ENCODE measurements at regions not wholly inside any gene's neighbourhood (a gene's known extent, or its start where the extent isn't known, plus 50 kb on each side); places are given as distances from the start of the nearest gene placed in this dataset.

DNA sequence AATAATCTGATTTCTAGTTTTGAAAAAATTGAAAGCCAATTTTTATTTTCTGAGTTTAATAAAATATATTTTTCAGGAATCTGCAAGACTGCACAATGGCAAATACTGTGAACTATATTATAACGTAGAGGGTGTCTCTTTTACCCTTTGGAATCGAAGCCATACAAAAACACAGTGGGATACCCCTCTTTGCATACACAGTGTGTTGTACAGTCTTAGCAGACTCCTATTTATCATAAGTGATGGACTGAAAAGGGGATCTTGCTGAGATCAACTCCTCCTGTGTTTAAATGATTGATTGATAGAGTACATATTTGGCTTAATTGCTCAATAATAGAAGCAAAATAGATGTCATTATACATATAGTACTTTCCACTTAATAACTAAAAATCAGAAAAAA, 981.2 kb downstream of the NSUN3 start:
- Histone ChIP-seq H3K4me3 (replicated peaks in 1 of 2; ENCODE audit: low read depth in 1 of 2, low read length in 2 of 2) (no peak overlapping the region), H3K27ac (ENCODE audit: low read depth, low read length) (no peak overlapping the region), H3K9me2 (ENCODE audit: insufficient read depth) (no peaks in the 10 kb centered on the region), H3K27me3 (ENCODE audit: insufficient read depth, low read length) (no peaks in the 10 kb centered on the region), H2AFZ (ENCODE audit: low read depth, low read length, poor library complexity, severe bottlenecking) (no peak overlapping the region), H4K20me1 (ENCODE audit: insufficient read depth) (no peaks in the 10 kb centered on the region), H3K9me3 (ENCODE audit: control insufficient read depth in 1 of 2, insufficient read depth in 1 of 2, low read depth in 1 of 2, low read length in 2 of 2) (peaks cover 14 to 26% of the 10 kb centered on the region in 2 experiments; a peak in 2 of 4 replicates), H3K79me2 (ENCODE audit: insufficient read depth, low read length) (no peaks in the 10 kb centered on the region), H3K4me1 (ENCODE audit: control insufficient read depth in 1 of 2, insufficient read depth in 2 of 2, low read length in 2 of 2) (no peaks in the 10 kb centered on the region), H3K36me3 (ENCODE audit: control insufficient read depth in 1 of 2, insufficient read depth in 2 of 2, low read length in 2 of 2) (no peaks in the 10 kb centered on the region), H3K9ac (ENCODE audit: low read length) (no peak overlapping the region), H3K4me2 (ENCODE audit: low read length) (no peak overlapping the region)
- no TSS peak for BruUV-seq (replicated peaks)
- DNase-seq (ENCODE audit: low read depth, low spot score) (no peak), ATAC-seq (no peak)
- CTCF ChIA-PET, result no interaction called here
- POLR2A ChIA-PET, result no interaction called here
- RAD21 ChIA-PET (ENCODE audit: low non-redundant PET in 1 of 2, low total read pairs in 2 of 2, uncharacterized antibody in 2 of 2, unreplicated experiment in 2 of 2), result no interaction called here
- TF ChIP-seq JUND (IDR thresholded peaks at IDR 0.05) (no peak), FOSL1 (IDR thresholded peaks at IDR 0.05; ENCODE audit: low read depth) (no peak), CEBPB (IDR thresholded peaks at IDR 0.05; ENCODE audit: low read depth) (no peak), EGR1 (IDR thresholded peaks at IDR 0.05; ENCODE audit: low read depth) (no peak), MAX (IDR thresholded peaks at IDR 0.05) (no peak), RAD21 (IDR thresholded peaks at IDR 0.05; ENCODE audit: low read depth) (no peak)
- TF ChIP-seq, protein P1, sequence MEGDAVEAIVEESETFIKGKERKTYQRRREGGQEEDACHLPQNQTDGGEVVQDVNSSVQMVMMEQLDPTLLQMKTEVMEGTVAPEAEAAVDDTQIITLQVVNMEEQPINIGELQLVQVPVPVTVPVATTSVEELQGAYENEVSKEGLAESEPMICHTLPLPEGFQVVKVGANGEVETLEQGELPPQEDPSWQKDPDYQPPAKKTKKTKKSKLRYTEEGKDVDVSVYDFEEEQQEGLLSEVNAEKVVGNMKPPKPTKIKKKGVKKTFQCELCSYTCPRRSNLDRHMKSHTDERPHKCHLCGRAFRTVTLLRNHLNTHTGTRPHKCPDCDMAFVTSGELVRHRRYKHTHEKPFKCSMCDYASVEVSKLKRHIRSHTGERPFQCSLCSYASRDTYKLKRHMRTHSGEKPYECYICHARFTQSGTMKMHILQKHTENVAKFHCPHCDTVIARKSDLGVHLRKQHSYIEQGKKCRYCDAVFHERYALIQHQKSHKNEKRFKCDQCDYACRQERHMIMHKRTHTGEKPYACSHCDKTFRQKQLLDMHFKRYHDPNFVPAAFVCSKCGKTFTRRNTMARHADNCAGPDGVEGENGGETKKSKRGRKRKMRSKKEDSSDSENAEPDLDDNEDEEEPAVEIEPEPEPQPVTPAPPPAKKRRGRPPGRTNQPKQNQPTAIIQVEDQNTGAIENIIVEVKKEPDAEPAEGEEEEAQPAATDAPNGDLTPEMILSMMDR (IDR thresholded peaks at IDR 0.05 in 2 of 3, conservative IDR thresholded peaks at IDR 0.05 in 1 of 3; ENCODE audit: borderline replicate concordance in 1 of 3, insufficient read depth in 1 of 3, low read depth in 2 of 3, low read length in 2 of 3), result no peak
- intact Hi-C loops (cut with micrococcal nuclease), result no loop called here

- Histone ChIP-seq H3K27me3 (ENCODE audit: insufficient read depth, low read length) (no peaks in the 10 kb centered on the region), H3K9me2 (ENCODE audit: insufficient read depth) (no peaks in the 10 kb centered on the region), H3K36me3 (ENCODE audit: control insufficient read depth in 1 of 2, insufficient read depth in 2 of 2, low read length in 2 of 2) (no peaks in the 10 kb centered on the region), H3K4me3 (replicated peaks in 1 of 2; ENCODE audit: low read depth in 1 of 2, low read length in 2 of 2) (no peak overlapping the region), H3K9ac (ENCODE audit: low read length) (no peak overlapping the region), H2AFZ (ENCODE audit: low read depth, low read length, poor library complexity, severe bottlenecking) (no peak overlapping the region), H3K9me3 (ENCODE audit: control insufficient read depth in 1 of 2, insufficient read depth in 1 of 2, low read depth in 1 of 2, low read length in 2 of 2) (peaks cover 13 to 31% of the 10 kb centered on the region in 2 experiments; a peak in 3 of 4 replicates), H3K27ac (ENCODE audit: low read depth, low read length) (no peak overlapping the region), H3K79me2 (ENCODE audit: insufficient read depth, low read length) (no peaks in the 10 kb centered on the region), H4K20me1 (ENCODE audit: insufficient read depth) (no peaks in the 10 kb centered on the region), H3K4me2 (ENCODE audit: low read length) (no peak overlapping the region), H3K4me1 (ENCODE audit: control insufficient read depth in 1 of 2, insufficient read depth in 2 of 2, low read length in 2 of 2) (no peaks in the 10 kb centered on the region)
- intact Hi-C loops (cut with micrococcal nuclease), result no loop called here
- ChIA-PET RAD21 (ENCODE audit: low non-redundant PET in 1 of 2, low total read pairs in 2 of 2, uncharacterized antibody in 2 of 2, unreplicated experiment in 2 of 2) (no interaction called here), POLR2A (no interaction called here), CTCF (no interaction called here)
- ATAC-seq, result no peak
- DNase-seq (ENCODE audit: low read depth, low spot score), result no peak
- TF ChIP-seq EZH2 (IDR thresholded peaks at IDR 0.05), result no peak
- TF ChIP-seq YY1 (IDR thresholded peaks at IDR 0.05; ENCODE audit: extremely low read depth, insufficient replicate concordance, low read depth, low read length), result no peak
- no peak for TF ChIP-seq EGR1 (IDR thresholded peaks at IDR 0.05; ENCODE audit: low read depth)
- no peak for TF ChIP-seq SIN3A (IDR thresholded peaks at IDR 0.05; ENCODE audit: low read depth)
- TF ChIP-seq RAD21 (IDR thresholded peaks at IDR 0.05; ENCODE audit: low read depth), result no peak
- TF ChIP-seq, protein P1 (IDR thresholded peaks at IDR 0.05 in 2 of 3, conservative IDR thresholded peaks at IDR 0.05 in 1 of 3; ENCODE audit: borderline replicate concordance in 1 of 3, insufficient read depth in 1 of 3, low read depth in 2 of 3, low read length in 2 of 3), result no peak
- no peak for TF ChIP-seq ELF1 (IDR thresholded peaks at IDR 0.05; ENCODE audit: borderline replicate concordance, low read depth)
- no peak for TF ChIP-seq ZFX (IDR thresholded peaks at IDR 0.05)
- TF ChIP-seq SP1 (IDR thresholded peaks at IDR 0.05; ENCODE audit: low read depth), result no peak
- TF ChIP-seq EZH2phosphoT487 (IDR thresholded peaks at IDR 0.05; ENCODE audit: borderline replicate concordance), result no peak
- no peak for TF ChIP-seq JUND (IDR thresholded peaks at IDR 0.05)
- TF ChIP-seq ZNF274 (IDR thresholded peaks at IDR 0.05; ENCODE audit: low read depth, low read length), result no peak
- TF ChIP-seq CEBPB (IDR thresholded peaks at IDR 0.05; ENCODE audit: low read depth), result no peak
- BruUV-seq (replicated peaks), result no TSS peak
These were observed 985.7 kb downstream of the NSUN3 start for GRCh38 chr3:95048564-95048963.
